ENCODE measurements at regions not wholly inside any gene's neighbourhood (a gene's known extent, or its start where the extent isn't known, plus 50 kb on each side); places are given as distances from the start of the nearest gene placed in this dataset.

GRCh38 chr13:64272681-64273080 lies 2857.0 kb upstream of the PCDH20 start:
- TF ChIP-seq, protein P1, sequence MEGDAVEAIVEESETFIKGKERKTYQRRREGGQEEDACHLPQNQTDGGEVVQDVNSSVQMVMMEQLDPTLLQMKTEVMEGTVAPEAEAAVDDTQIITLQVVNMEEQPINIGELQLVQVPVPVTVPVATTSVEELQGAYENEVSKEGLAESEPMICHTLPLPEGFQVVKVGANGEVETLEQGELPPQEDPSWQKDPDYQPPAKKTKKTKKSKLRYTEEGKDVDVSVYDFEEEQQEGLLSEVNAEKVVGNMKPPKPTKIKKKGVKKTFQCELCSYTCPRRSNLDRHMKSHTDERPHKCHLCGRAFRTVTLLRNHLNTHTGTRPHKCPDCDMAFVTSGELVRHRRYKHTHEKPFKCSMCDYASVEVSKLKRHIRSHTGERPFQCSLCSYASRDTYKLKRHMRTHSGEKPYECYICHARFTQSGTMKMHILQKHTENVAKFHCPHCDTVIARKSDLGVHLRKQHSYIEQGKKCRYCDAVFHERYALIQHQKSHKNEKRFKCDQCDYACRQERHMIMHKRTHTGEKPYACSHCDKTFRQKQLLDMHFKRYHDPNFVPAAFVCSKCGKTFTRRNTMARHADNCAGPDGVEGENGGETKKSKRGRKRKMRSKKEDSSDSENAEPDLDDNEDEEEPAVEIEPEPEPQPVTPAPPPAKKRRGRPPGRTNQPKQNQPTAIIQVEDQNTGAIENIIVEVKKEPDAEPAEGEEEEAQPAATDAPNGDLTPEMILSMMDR (IDR thresholded peaks at IDR 0.05; ENCODE audit: extremely low read depth, missing control alignments) = no peak
- DNase-seq (ENCODE audit: low spot score) = no peak

GRCh38 chr13:64266024-64266423 lies 2850.4 kb upstream of the PCDH20 start:
- DNase-seq (ENCODE audit: low spot score) = no peak
- TF ChIP-seq, protein P1 (IDR thresholded peaks at IDR 0.05; ENCODE audit: extremely low read depth, missing control alignments) = no peak

- DNase-seq (ENCODE audit: low spot score) = no peak
- TF ChIP-seq, protein P1 (IDR thresholded peaks at IDR 0.05; ENCODE audit: extremely low read depth, missing control alignments) = no peak
Measured at GRCh38 chr13:64263285-64263684, 2847.6 kb upstream of the PCDH20 start.

DNA sequence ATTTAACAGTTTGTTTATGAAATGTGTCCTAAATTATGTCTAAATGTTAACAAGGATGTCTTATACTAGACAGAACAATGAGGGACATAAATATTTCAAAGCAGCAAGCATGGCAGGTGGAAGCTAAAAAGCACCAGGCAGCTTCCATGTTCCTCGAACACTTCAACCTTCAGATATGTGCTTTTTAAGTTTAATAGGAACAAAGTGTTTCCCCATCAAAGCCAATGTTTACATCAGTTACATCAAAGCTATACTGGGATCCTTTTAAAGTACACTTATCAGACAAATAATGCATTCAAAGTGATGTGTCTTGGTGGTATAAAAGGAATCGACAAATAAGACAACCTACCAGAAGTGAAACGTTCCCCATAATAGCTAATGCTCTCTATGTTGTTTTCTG lies 2841.1 kb upstream of the PCDH20 start:
- TF ChIP-seq, protein P1 (IDR thresholded peaks at IDR 0.05; ENCODE audit: extremely low read depth, missing control alignments) = no peak
- no peak for DNase-seq (ENCODE audit: low spot score)

DNA sequence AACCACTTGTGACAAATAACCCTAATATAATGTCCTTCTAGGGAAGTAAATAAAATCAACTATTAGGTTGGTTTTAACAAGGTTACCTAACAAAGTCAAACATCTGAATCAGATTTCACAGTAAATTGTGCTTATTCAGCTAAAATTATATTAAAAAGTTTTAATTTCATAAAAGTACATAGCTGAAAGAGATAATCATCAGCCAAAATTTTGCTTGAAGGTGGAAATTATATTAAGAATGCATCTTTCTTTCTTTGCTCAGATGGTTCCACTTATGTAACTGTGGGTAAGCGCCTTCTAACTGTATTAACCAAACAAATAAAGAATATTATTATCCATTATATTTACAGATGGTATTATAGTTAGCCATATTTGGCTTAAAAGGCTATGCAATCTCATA lies 2840.3 kb upstream of the PCDH20 start:
- TF ChIP-seq, protein P1 (IDR thresholded peaks at IDR 0.05; ENCODE audit: extremely low read depth, missing control alignments) = no peak
- DNase-seq (ENCODE audit: low spot score) = no peak

GRCh38 chr13:64248371-64249065 lies 2832.9 kb upstream of the PCDH20 start:
- no peak for DNase-seq (ENCODE audit: low spot score)
- TF ChIP-seq, protein P1 (IDR thresholded peaks at IDR 0.05; ENCODE audit: extremely low read depth, missing control alignments) = no peak

DNA sequence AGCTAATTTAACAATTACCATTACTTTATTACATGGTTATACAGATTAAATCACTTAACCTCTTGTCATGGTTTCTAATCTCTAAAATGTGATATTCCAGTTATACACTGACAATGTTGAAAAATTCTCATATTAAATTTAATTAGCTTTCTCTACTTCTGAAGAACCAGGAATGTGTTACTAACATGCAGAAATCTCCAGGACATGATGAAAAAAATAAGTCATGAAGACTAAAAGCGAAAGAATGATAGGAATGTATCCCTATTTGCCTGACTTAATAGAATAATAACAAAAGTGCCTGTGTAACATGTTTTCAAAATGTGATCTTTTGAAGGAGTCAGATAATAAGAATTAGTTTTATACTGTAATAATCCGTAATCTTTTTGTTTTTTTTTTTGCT lies 2823.7 kb upstream of the PCDH20 start:
- no peak for DNase-seq (ENCODE audit: low spot score)
- TF ChIP-seq, protein P1 (IDR thresholded peaks at IDR 0.05; ENCODE audit: extremely low read depth, missing control alignments) = no peak
